ENCODE measurements at regions not wholly inside any gene's neighbourhood (a gene's known extent, or its start where the extent isn't known, plus 50 kb on each side); places are given as distances from the start of the nearest gene placed in this dataset.

GRCh38 chr1:59135761-59136255 is 161.1 kb upstream of the FGGY start:
- DNase-seq (ENCODE audit: extremely low read depth, low read depth, low spot score), result no peak

- DNase-seq (ENCODE audit: extremely low read depth, low read depth, low spot score), result no peak
Observed at GRCh38 chr1:59136541-59137275, 160.2 kb upstream of the FGGY start.

- DNase-seq (ENCODE audit: extremely low read depth, low read depth, low spot score), result no peak
Observed at GRCh38 chr1:59137276-59137615, 159.6 kb upstream of the FGGY start.

GRCh38 chr1:59137968-59138367 is 158.9 kb upstream of the FGGY start:
- DNase-seq (ENCODE audit: extremely low read depth, low read depth, low spot score), result no peak

- DNase-seq (ENCODE audit: extremely low read depth, low read depth, low spot score), result no peak
Observed at GRCh38 chr1:59138402-59138801, 158.5 kb upstream of the FGGY start.

GRCh38 chr1:59139396-59139795 is 157.5 kb upstream of the FGGY start:
- DNase-seq (ENCODE audit: extremely low read depth, low read depth, low spot score), result no peak

- no peak for DNase-seq (ENCODE audit: extremely low read depth, low read depth, low spot score)
Observed at GRCh38 chr1:59141267-59141863, 155.5 kb upstream of the FGGY start.

GRCh38 chr1:59142311-59143132 is 154.4 kb upstream of the FGGY start:
- no peak for DNase-seq (ENCODE audit: extremely low read depth, low read depth, low spot score)

GRCh38 chr1:59143133-59143487 is 153.8 kb upstream of the FGGY start:
- DNase-seq (ENCODE audit: extremely low read depth, low read depth, low spot score), result peak; percentile 86

- no peak for DNase-seq (ENCODE audit: extremely low read depth, low read depth, low spot score)
Observed at GRCh38 chr1:59143811-59144210, 153.1 kb upstream of the FGGY start.

GRCh38 chr1:59144959-59145358 is 151.9 kb upstream of the FGGY start:
- DNase-seq (ENCODE audit: extremely low read depth, low read depth, low spot score), result no peak

GRCh38 chr1:59146056-59146455 is 150.8 kb upstream of the FGGY start:
- DNase-seq (ENCODE audit: extremely low read depth, low read depth, low spot score), result no peak

- DNase-seq (ENCODE audit: extremely low read depth, low read depth, low spot score), result no peak
Observed at GRCh38 chr1:59146651-59147358, 150.1 kb upstream of the FGGY start.

GRCh38 chr1:59149435-59149834 is 147.5 kb upstream of the FGGY start:
- DNase-seq (ENCODE audit: extremely low read depth, low read depth, low spot score), result no peak

- no peak for DNase-seq (ENCODE audit: extremely low read depth, low read depth, low spot score)
Observed at GRCh38 chr1:59150577-59151386, 146.1 kb upstream of the FGGY start.

GRCh38 chr1:59151387-59151761 is 145.5 kb upstream of the FGGY start:
- DNase-seq (ENCODE audit: extremely low read depth, low read depth, low spot score), result no peak

GRCh38 chr1:59151860-59152259 is 145.0 kb upstream of the FGGY start:
- no peak for DNase-seq (ENCODE audit: extremely low read depth, low read depth, low spot score)

- DNase-seq (ENCODE audit: extremely low read depth, low read depth, low spot score), result no peak
Observed at GRCh38 chr1:59152511-59152910, 144.4 kb upstream of the FGGY start.

- no peak for DNase-seq (ENCODE audit: extremely low read depth, low read depth, low spot score)
Observed at GRCh38 chr1:59154401-59154800, 142.5 kb upstream of the FGGY start.

- no peak for DNase-seq (ENCODE audit: extremely low read depth, low read depth, low spot score)
Observed at GRCh38 chr1:59155351-59155750, 141.5 kb upstream of the FGGY start.
